IMR-90 (cell line): ENCODE measurements at regions not wholly inside any gene's neighbourhood (a gene's known extent, or its start where the extent isn't known, plus 50 kb on each side); places are given as distances from the start of the nearest gene placed in this dataset.

Source experiments
- ATAC-seq: fragments of 200-7000 bp; cut with Tn5 transposase; 2 replicates; pipeline ENCODE4 v1.9.1; 2020; ENCODE audit warnings: low read depth, mild to moderate bottlenecking, moderate library complexity
- BruUV-seq: library from RNA; stranded (reverse); fragments of 400-500 nt; replicated peaks from 2 replicates; lab custom pipeline; 2021; lab: Mats Ljungman, UMichigan
- CTCF ChIA-PET: fragments of 300-600 bp; formaldehyde crosslinking; extraction: SDS; loops from one replicate; lab custom pipeline; 2021; ENCODE audit warnings: antibody characterized with exemption; lab: Yijun Ruan, JAX
- POLR2A ChIA-PET: fragments of 300-600 bp; sonication (Branson Sonifier 250); formaldehyde crosslinking; loops from one replicate; lab custom pipeline; 2022; ENCODE audit warnings: antibody characterized with exemption; ENCODE audit not compliant: unreplicated experiment; lab: Charles Lee
- DNase-seq: peaks from one replicate; pipeline ENCODE4 v3.0.0; 2013
- H2AFZ ChIP-seq: replicated peaks from 2 replicates; pipeline ENCODE3; 2013; ENCODE audit warnings: low read length, mild to moderate bottlenecking; ENCODE audit not compliant: poor library complexity
- H2AK5ac ChIP-seq: 2 replicates; pipeline ENCODE4 v1.6.1; 2013; ENCODE audit warnings: low read depth, low read length, inconsistent platforms
- H2AK9ac ChIP-seq: replicated peaks from 2 replicates; pipeline ENCODE3; 2013; ENCODE audit warnings: mild to moderate bottlenecking, low read depth, low read length, moderate library complexity; ENCODE audit not compliant: poor library complexity
- H2BK120ac ChIP-seq: 2 replicates; pipeline ENCODE4 v1.6.1; 2013; ENCODE audit warnings: low read depth, low read length, inconsistent platforms
- H2BK15ac ChIP-seq: 3 replicates; pipeline ENCODE4 v1.6.1; 2013; ENCODE audit warnings: low read depth, low read length, inconsistent platforms
- H2BK20ac ChIP-seq: 2 replicates; pipeline ENCODE4 v1.6.1; 2013; ENCODE audit warnings: low read depth, mild to moderate bottlenecking, inconsistent platforms, low read length, moderate library complexity
- H2BK5ac ChIP-seq: 2 replicates; pipeline ENCODE4 v1.6.1; 2013; ENCODE audit warnings: mild to moderate bottlenecking, low read depth, low read length, inconsistent platforms; ENCODE audit not compliant: poor library complexity, severe bottlenecking
- H3K14ac ChIP-seq: replicated peaks from 2 replicates; pipeline ENCODE4 v1.6.1; 2013; ENCODE audit warnings: low read depth, low read length, inconsistent platforms
- H3K18ac ChIP-seq: 2 replicates; pipeline ENCODE4 v1.6.1; 2013; ENCODE audit warnings: low read depth, low read length, control low read depth
- H3K23ac ChIP-seq: 2 replicates; pipeline ENCODE4 v1.6.1; 2013; ENCODE audit warnings: low read depth, low read length, inconsistent platforms
- H3K27ac ChIP-seq: 2 replicates; pipeline ENCODE4 v1.5.1; 2013; ENCODE audit warnings: mild to moderate bottlenecking, control low read depth, low read length; ENCODE audit not compliant: insufficient read depth
- H3K27me3 ChIP-seq: 2 replicates; pipeline ENCODE4 v1.6.1; 2013; ENCODE audit warnings: low read length; ENCODE audit not compliant: control insufficient read depth, insufficient read depth
- H3K36me3 ChIP-seq: 2 replicates; pipeline ENCODE4 v1.6.1; 2013; ENCODE audit warnings: low read length, mixed read lengths; ENCODE audit not compliant: control insufficient read depth, insufficient read depth
- H3K4ac ChIP-seq: 2 replicates; pipeline ENCODE4 v1.6.1; 2013; ENCODE audit warnings: low read depth, low read length, inconsistent platforms
- H3K4me1 ChIP-seq: 2 replicates; pipeline ENCODE4 v1.6.1; 2013; ENCODE audit warnings: low read length, mixed read lengths; ENCODE audit not compliant: control insufficient read depth, insufficient read depth
- H3K4me2 ChIP-seq: 2 replicates; pipeline ENCODE4 v1.6.1; 2013; ENCODE audit warnings: low read depth, mild to moderate bottlenecking, control low read depth, low read length, moderate library complexity
- H3K4me3 ChIP-seq: 2 replicates; pipeline ENCODE4 v1.5.1; 2013; ENCODE audit warnings: low read depth, mild to moderate bottlenecking, control low read depth, low read length, moderate library complexity; ENCODE audit not compliant: insufficient read depth
- H3K56ac ChIP-seq: 2 replicates; pipeline ENCODE4 v1.6.1; 2013; ENCODE audit warnings: low read length, inconsistent platforms; ENCODE audit not compliant: insufficient read depth; ENCODE audit errors: extremely low read depth
- H3K79me1 ChIP-seq, 2 experiments: 2 replicates each; pipeline ENCODE4 v1.6.1; 2013; ENCODE audit warnings: low read length in 2 of 2, inconsistent platforms in 1 of 2, low read depth in 1 of 2
- H3K9ac ChIP-seq: 2 replicates; pipeline ENCODE4 v1.6.1; 2013; ENCODE audit warnings: low read depth, low read length, control low read depth
- H3K9me1 ChIP-seq: 2 replicates; pipeline ENCODE4 v1.6.1; 2013; ENCODE audit warnings: low read length, inconsistent platforms; ENCODE audit not compliant: insufficient read depth
- H3K9me3 ChIP-seq: 2 replicates; pipeline ENCODE4 v1.6.1; 2013; ENCODE audit warnings: low read length; ENCODE audit not compliant: control insufficient read depth, insufficient read depth
- H4K20me1 ChIP-seq: 2 replicates; pipeline ENCODE4 v1.6.1; 2013; ENCODE audit warnings: low read length, inconsistent platforms; ENCODE audit not compliant: insufficient read depth
- H4K5ac ChIP-seq: 2 replicates; pipeline ENCODE4 v1.6.1; 2013; ENCODE audit warnings: mild to moderate bottlenecking, low read depth, low read length, control low read depth
- H4K8ac ChIP-seq, 2 experiments: 2 replicates each; pipeline ENCODE4 v1.6.1; 2013; ENCODE audit warnings: low read depth in 2 of 2, low read length in 2 of 2, control low read depth in 1 of 2, inconsistent platforms in 1 of 2
- H4K91ac ChIP-seq: 2 replicates; pipeline ENCODE4 v1.6.1; 2013; ENCODE audit warnings: low read depth, low read length, inconsistent platforms; ENCODE audit not compliant: insufficient read depth
- BHLHE40 ChIP-seq: fragments of 150-350 bp; IDR thresholded peaks from 2 replicates; pipeline ENCODE4 v1.6.1; 2016; ENCODE audit warnings: mild to moderate bottlenecking, low read depth, low read length
- CHD1 ChIP-seq: IDR thresholded peaks from 2 replicates; pipeline ENCODE4 v1.6.1; 2012; ENCODE audit warnings: low read depth, low read length, improper control_type of control experiment
- MAFK ChIP-seq: IDR thresholded peaks from 2 replicates; pipeline ENCODE4 v1.6.1; 2012; ENCODE audit warnings: low read depth, low read length, improper control_type of control experiment
- MXI1 ChIP-seq: IDR thresholded peaks from 2 replicates; pipeline ENCODE4 v1.6.1; 2012; ENCODE audit warnings: low read depth, mild to moderate bottlenecking, low read length, moderate library complexity, borderline replicate concordance
- NFE2L2 ChIP-seq: fragments of 150-350 bp; IDR thresholded peaks from 2 replicates; pipeline ENCODE4 v1.6.1; 2016; ENCODE audit warnings: low read depth, mild to moderate bottlenecking, low read length
- POLR2A ChIP-seq: IDR thresholded peaks from 2 replicates; pipeline ENCODE4 v1.6.1; 2012; ENCODE audit warnings: mild to moderate bottlenecking, low read depth, low read length
- RAD21 ChIP-seq: IDR thresholded peaks from 2 replicates; pipeline ENCODE4 v1.6.1; 2012; ENCODE audit warnings: low read length, improper control_type of control experiment
- RFX5 ChIP-seq: IDR thresholded peaks from 2 replicates; pipeline ENCODE4 v1.8.0; 2012; ENCODE audit warnings: low read depth, mild to moderate bottlenecking, low read length, moderate library complexity
- WGBS, 2 experiments: methylation state at CpG; one replicate each; pipeline versions ENCODE4 v1.1.5 to v1.1.7; 2013; ENCODE audit warnings: missing lambda C conversion rate in 2 of 2; ENCODE audit not compliant: insufficient read length in 1 of 2; ENCODE audit errors: extremely low coverage in 2 of 2; 5-methylcytosine and 5-hydroxymethylcytosine counted together
- dilution Hi-C: fragments of 300-500 bp; cut with HindIII; formaldehyde crosslinking; loops from one replicate; pipeline ENCODE4 v1.14.3; 2018; ENCODE audit warnings: low sequenced_read_pairs; ENCODE audit not compliant: unreplicated experiment
- in situ Hi-C: fragments of 300-500 bp; cut with MboI; formaldehyde crosslinking; loops from 3 replicates; pipeline ENCODE4 v1.14.3; 2019; ENCODE audit warnings: low sequenced_read_pairs, inconsistent platforms, mixed read lengths
- intact Hi-C: fragments of 100-400 bp; cut with micrococcal nuclease; formaldehyde crosslinking; loops from 2 replicates; pipeline ENCODE4 v1.10.0; 2022
- TF ChIP-seq, protein P1 (sequence below): conservative IDR thresholded peaks from 2 replicates; pipeline ENCODE4 v1.5.1; 2012; ENCODE audit warnings: mild to moderate bottlenecking, low read depth, low read length, improper control_type of control experiment

DNA sequence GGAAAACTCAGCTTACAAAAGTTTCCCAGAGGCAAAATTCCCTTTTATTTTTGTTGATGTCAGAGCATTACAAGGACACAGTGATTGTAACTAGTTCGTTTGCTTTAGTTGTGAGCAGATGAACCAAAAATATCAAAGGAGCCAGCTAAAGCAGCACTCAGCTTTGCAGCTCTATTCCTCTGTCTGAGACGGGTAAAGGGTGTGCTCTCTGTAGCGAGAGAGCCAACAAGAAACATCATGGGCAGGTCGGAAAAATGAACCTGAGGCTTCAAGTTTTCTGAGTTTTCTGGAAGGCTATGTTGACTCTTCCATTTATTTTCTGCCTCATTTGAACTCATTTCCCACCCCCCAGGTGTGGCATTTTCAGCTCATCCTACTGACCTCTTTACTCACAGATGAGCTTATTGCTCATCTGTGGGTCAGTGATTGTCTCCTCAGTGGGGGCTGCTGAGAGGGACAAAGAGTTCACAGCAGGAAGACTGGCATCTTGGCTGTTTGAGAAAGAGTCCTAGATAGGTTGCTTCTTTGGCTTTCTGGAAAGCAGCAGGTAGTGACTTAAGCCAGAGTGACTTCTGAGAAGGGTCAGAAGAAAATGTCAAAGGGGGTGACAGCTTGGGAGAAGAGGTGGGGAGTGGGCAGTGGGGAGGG is 66.6 kb upstream of the EPC2 start:
- CTCF ChIA-PET: no interaction called here
- WGBS, 2 experiments: 0% methylated on average over 1 of the region's 4 CpGs; no CpG with 5 or more reads in 1 of the 2 experiments
- Histone ChIP-seq H3K36me3 (no peaks in the 10 kb centered on the region), H3K9ac (no peak overlapping the region), H3K79me1 (no peaks in the 10 kb centered on the region), H3K9me3 (no peaks in the 10 kb centered on the region), H4K5ac (no peak overlapping the region), H4K20me1 (no peaks in the 10 kb centered on the region), H3K4me3 (no peak overlapping the region), H2BK20ac (no peak overlapping the region), H3K9me1 (no peaks in the 10 kb centered on the region), H3K27me3 (peaks cover 12% of the 10 kb centered on the region), H3K18ac (no peak overlapping the region), H2BK120ac (no peak overlapping the region), H3K14ac (no peak overlapping the region), H3K23ac (no peak overlapping the region), H2BK15ac (no peak overlapping the region), H4K8ac (no peak overlapping the region), H2AFZ (no peak overlapping the region), H2AK5ac (no peak overlapping the region), H3K4me1 (no peaks in the 10 kb centered on the region), H3K4me2 (no peak overlapping the region), H3K4ac (no peak overlapping the region), H2AK9ac (no peak overlapping the region), H4K91ac (no peak overlapping the region), H3K27ac (no peak overlapping the region), H3K56ac (no peak overlapping the region), H2BK5ac (no peak overlapping the region)
- no peak for ATAC-seq
- no TSS peak for BruUV-seq
- intact Hi-C loops: no loop called here
- DNase-seq: no peak
- POLR2A ChIA-PET: no interaction called here
- dilution Hi-C loops: no loop called here
- in situ Hi-C loops: no loop called here
- TF ChIP-seq BHLHE40 (no peak), RFX5 (no peak), MXI1 (no peak), POLR2A (no peak), RAD21 (no peak), CHD1 (no peak), NFE2L2 (no peak), MAFK (no peak)
- TF ChIP-seq, protein P1, sequence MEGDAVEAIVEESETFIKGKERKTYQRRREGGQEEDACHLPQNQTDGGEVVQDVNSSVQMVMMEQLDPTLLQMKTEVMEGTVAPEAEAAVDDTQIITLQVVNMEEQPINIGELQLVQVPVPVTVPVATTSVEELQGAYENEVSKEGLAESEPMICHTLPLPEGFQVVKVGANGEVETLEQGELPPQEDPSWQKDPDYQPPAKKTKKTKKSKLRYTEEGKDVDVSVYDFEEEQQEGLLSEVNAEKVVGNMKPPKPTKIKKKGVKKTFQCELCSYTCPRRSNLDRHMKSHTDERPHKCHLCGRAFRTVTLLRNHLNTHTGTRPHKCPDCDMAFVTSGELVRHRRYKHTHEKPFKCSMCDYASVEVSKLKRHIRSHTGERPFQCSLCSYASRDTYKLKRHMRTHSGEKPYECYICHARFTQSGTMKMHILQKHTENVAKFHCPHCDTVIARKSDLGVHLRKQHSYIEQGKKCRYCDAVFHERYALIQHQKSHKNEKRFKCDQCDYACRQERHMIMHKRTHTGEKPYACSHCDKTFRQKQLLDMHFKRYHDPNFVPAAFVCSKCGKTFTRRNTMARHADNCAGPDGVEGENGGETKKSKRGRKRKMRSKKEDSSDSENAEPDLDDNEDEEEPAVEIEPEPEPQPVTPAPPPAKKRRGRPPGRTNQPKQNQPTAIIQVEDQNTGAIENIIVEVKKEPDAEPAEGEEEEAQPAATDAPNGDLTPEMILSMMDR: no peak
